ENCODE measurements at regions not wholly inside any gene's neighbourhood (a gene's known extent, or its start where the extent isn't known, plus 50 kb on each side); places are given as distances from the start of the nearest gene placed in this dataset.

GRCh38 chr11:109984634-109985289, 108.4 kb upstream of the ZC3H12C start:
- no peak for TF ChIP-seq MAX (IDR thresholded peaks at IDR 0.05)
- no peak for TF ChIP-seq REST (IDR thresholded peaks at IDR 0.05; ENCODE audit: low read depth)
- no peak for TF ChIP-seq NFIC (IDR thresholded peaks at IDR 0.05)
- TF ChIP-seq TEAD4 (IDR thresholded peaks at IDR 0.05): no peak
- no peak for TF ChIP-seq RAD21 (IDR thresholded peaks at IDR 0.05; ENCODE audit: low read depth)

All from Ishikawa (cell line).